ENCODE measurements at regions not wholly inside any gene's neighbourhood (a gene's known extent, or its start where the extent isn't known, plus 50 kb on each side); places are given as distances from the start of the nearest gene placed in this dataset.

DNA sequence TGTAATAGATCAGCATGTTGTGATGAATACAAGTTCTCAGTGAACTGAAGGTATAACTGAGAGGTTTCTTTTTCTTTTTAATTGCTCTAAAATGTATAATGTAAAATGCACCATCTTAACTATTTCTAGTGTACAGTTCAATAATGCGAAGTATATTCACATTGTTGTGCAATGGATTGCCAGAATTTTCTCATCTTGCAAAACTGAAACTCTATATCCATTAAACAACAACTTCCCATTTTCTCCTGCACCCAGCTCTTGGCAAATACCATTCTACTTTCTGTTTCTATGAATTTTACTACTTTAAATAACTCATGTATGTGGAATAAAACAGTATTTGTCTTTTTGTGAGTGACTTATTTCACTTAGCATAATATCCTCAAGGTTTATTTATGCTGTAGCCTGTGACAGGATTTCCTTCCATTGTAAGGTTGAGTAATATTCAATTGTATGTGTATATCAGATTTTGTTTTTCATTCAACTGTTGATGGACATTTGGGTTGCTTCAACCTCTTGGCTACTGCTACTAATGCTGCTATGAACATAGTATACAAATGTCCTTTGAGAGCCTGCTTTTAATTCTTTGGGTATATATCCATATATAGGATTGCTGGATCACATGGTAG lies 53.5 kb upstream of the NPFFR2 start:
- no peak overlapping the region for H2BK120ac ChIP-seq (ENCODE audit: low read depth, low read length, poor library complexity, severe bottlenecking)
- H2BK15ac ChIP-seq (ENCODE audit: low read depth, low read length) = no peak overlapping the region
- no peaks in the 10 kb centered on the region for H3K79me1 ChIP-seq (ENCODE audit: insufficient read depth, low read depth, low read length, poor library complexity, severe bottlenecking)
- no peak overlapping the region for H3K4ac ChIP-seq (ENCODE audit: low read depth, low read length)
- H4K20me1 ChIP-seq (ENCODE audit: control insufficient read depth, insufficient read depth, insufficient read length) = no peaks in the 10 kb centered on the region
- H3K18ac ChIP-seq (ENCODE audit: insufficient read length, low read depth, low read length) = no peak overlapping the region
- H3K4me1 ChIP-seq (ENCODE audit: insufficient read depth, low read length) = no peaks in the 10 kb centered on the region
- Mint-ChIP-seq H3K4me1 (no peaks in the 10 kb centered on the region), H3K4me3 (no peak overlapping the region), H3K36me3 (ENCODE audit: insufficient read depth in 1 of 3, low read depth in 3 of 3) (no peaks in the 10 kb centered on the region), H3K27me3 (ENCODE audit: low read depth) (no peaks in the 10 kb centered on the region), H3K9me3 (no peaks in the 10 kb centered on the region; a peak in 1 of 5 replicates), H3K27ac (no peak overlapping the region)
- H4K91ac ChIP-seq (ENCODE audit: insufficient read length, low read depth, low read length) = no peak overlapping the region
- no peak for DNase-seq
- no peak overlapping the region for H3K4me2 ChIP-seq (ENCODE audit: insufficient read depth, insufficient read length, low read length)
- H2BK12ac ChIP-seq (ENCODE audit: insufficient read length, low read depth, low read length) = no peak overlapping the region
- no peak overlapping the region for H3K14ac ChIP-seq (ENCODE audit: insufficient read depth, low read length)
- no peak overlapping the region for H4K8ac ChIP-seq (replicated peaks; ENCODE audit: insufficient read length, low read depth, low read length)
- H3K79me2 ChIP-seq (ENCODE audit: insufficient read depth, low read length) = no peaks in the 10 kb centered on the region
- H3K27ac ChIP-seq (ENCODE audit: insufficient read length, low read depth, low read length) = no peak overlapping the region
- no peak overlapping the region for H2BK5ac ChIP-seq (ENCODE audit: insufficient read length, low read length)
- no peak overlapping the region for H2BK20ac ChIP-seq (ENCODE audit: low read depth, low read length, poor library complexity, severe bottlenecking)
- no CpG with 5 or more reads among the region's 1 CpG for WGBS (ENCODE audit: extremely low coverage, insufficient read length, low lambda C conversion rate)
- H3T11ph ChIP-seq (ENCODE audit: low read length) = no peak overlapping the region
- no peak overlapping the region for H3K9ac ChIP-seq (ENCODE audit: extremely low read depth, insufficient read length, low read length)
- no peaks in the 10 kb centered on the region for H3K27me3 ChIP-seq (ENCODE audit: insufficient read depth, low read length)
- H3K56ac ChIP-seq (ENCODE audit: insufficient read length, low read depth, low read length) = no peak overlapping the region
- H3K23ac ChIP-seq (ENCODE audit: insufficient read length, low read depth, low read length) = no peak overlapping the region
- no peaks in the 10 kb centered on the region for H3K23me2 ChIP-seq (ENCODE audit: insufficient read length, low read depth, low read length, poor library complexity, severe bottlenecking)
- no peak overlapping the region for H4K5ac ChIP-seq (ENCODE audit: insufficient read length, low read depth, low read length)
- no peak overlapping the region for H2AFZ ChIP-seq (ENCODE audit: low read length)
- no peaks in the 10 kb centered on the region for H3K9me3 ChIP-seq (ENCODE audit: control insufficient read depth, low read depth, low read length)
- TF ChIP-seq, protein P1, sequence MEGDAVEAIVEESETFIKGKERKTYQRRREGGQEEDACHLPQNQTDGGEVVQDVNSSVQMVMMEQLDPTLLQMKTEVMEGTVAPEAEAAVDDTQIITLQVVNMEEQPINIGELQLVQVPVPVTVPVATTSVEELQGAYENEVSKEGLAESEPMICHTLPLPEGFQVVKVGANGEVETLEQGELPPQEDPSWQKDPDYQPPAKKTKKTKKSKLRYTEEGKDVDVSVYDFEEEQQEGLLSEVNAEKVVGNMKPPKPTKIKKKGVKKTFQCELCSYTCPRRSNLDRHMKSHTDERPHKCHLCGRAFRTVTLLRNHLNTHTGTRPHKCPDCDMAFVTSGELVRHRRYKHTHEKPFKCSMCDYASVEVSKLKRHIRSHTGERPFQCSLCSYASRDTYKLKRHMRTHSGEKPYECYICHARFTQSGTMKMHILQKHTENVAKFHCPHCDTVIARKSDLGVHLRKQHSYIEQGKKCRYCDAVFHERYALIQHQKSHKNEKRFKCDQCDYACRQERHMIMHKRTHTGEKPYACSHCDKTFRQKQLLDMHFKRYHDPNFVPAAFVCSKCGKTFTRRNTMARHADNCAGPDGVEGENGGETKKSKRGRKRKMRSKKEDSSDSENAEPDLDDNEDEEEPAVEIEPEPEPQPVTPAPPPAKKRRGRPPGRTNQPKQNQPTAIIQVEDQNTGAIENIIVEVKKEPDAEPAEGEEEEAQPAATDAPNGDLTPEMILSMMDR (conservative IDR thresholded peaks at IDR 0.05) = no peak
- H2AK5ac ChIP-seq (ENCODE audit: insufficient read length, low read length) = no peak overlapping the region
